HL-60 (cell line): ENCODE measurements at regions not wholly inside any gene's neighbourhood (a gene's known extent, or its start where the extent isn't known, plus 50 kb on each side); places are given as distances from the start of the nearest gene placed in this dataset.

Experiments
- DNase-seq, 2 experiments: peaks; one replicate each; pipeline ENCODE4 v3.0.0-alpha.2; 2010 to 2020; ENCODE audit warnings: low read depth in 1 of 2, low spot score in 1 of 2
- H3K27ac ChIP-seq: fragments of 250-450 bp; sonication (Bioruptor Pico); replicated peaks from 2 replicates; pipeline ENCODE4 v1.5.1; 2020; ENCODE audit warnings: mild to moderate bottlenecking, moderate library complexity
- H3K27me3 ChIP-seq: fragments of 250-450 bp; sonication (Bioruptor Pico); 2 replicates; pipeline ENCODE4 v1.5.1; 2021; ENCODE audit warnings: mild to moderate bottlenecking, moderate library complexity; ENCODE audit not compliant: insufficient read depth, poor library complexity, severe bottlenecking
- H3K4me3 ChIP-seq: replicated peaks from 2 replicates; pipeline ENCODE4 v1.5.1; 2011; ENCODE audit warnings: mild to moderate bottlenecking, control low read depth, low read length; ENCODE audit not compliant: insufficient read depth
- GABPA ChIP-seq: IDR thresholded peaks from 2 replicates; pipeline ENCODE4 v1.6.1; 2012; ENCODE audit warnings: low read depth
- POLR2AphosphoS5 ChIP-seq: IDR thresholded peaks from 2 replicates; pipeline ENCODE4 v1.6.1; 2012; ENCODE audit warnings: low read depth
- SPI1 ChIP-seq: IDR thresholded peaks from 2 replicates; pipeline ENCODE4 v1.6.1; 2012; ENCODE audit warnings: low read depth, mild to moderate bottlenecking, borderline replicate concordance
- TF ChIP-seq, protein P1 (sequence below): IDR thresholded peaks from one replicate; pipeline ENCODE4 v1.5.1; 2011; ENCODE audit warnings: low read length, control low read depth, inconsistent platforms; ENCODE audit not compliant: insufficient read depth
- TF ChIP-seq, protein P2 (sequence below): IDR thresholded peaks from 2 replicates; pipeline ENCODE4 v1.6.1; 2012; ENCODE audit warnings: low read depth; ENCODE audit not compliant: insufficient replicate concordance

DNA sequence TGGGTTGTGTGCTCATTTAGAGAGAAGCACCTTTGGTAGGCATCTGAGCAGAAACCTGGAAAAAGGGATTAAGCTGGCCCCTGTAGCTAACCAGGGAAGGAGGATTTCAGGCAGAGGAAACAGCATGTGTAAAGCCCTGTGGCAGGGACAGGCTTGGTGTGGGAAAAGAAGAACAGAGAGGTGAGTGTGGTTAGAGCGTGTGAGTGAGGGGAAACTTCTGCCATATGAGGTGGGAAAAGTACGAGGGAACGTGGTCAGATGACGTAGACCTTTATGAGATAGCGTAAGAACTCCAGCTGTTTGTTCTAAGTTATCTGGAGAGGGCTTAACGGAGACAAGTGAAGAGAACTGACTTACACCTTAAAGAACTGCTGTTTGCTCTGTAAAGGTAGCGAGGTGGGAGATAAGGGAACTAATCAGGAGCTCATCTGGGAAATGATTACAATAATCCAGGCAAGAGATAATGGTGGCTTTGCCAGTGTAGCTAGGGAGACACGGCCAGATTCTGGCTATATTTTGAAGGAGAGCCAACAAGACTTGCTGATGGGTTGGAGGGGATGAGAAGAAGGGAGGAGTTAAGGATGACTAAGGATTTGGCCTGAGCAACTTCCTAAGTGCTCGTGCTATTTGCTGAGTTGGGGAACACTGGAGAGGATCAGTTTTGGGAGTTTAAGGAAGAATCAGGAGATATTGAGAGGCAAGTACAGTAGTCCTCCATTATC lies 234.0 kb downstream of the ETNK1 start:
- no peak for DNase-seq
- H3K27me3 ChIP-seq: no peaks in the 10 kb centered on the region
- no peak for TF ChIP-seq POLR2AphosphoS5
- TF ChIP-seq GABPA: no peak
- TF ChIP-seq, protein P1, sequence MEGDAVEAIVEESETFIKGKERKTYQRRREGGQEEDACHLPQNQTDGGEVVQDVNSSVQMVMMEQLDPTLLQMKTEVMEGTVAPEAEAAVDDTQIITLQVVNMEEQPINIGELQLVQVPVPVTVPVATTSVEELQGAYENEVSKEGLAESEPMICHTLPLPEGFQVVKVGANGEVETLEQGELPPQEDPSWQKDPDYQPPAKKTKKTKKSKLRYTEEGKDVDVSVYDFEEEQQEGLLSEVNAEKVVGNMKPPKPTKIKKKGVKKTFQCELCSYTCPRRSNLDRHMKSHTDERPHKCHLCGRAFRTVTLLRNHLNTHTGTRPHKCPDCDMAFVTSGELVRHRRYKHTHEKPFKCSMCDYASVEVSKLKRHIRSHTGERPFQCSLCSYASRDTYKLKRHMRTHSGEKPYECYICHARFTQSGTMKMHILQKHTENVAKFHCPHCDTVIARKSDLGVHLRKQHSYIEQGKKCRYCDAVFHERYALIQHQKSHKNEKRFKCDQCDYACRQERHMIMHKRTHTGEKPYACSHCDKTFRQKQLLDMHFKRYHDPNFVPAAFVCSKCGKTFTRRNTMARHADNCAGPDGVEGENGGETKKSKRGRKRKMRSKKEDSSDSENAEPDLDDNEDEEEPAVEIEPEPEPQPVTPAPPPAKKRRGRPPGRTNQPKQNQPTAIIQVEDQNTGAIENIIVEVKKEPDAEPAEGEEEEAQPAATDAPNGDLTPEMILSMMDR: no peak
- TF ChIP-seq, protein P2, sequence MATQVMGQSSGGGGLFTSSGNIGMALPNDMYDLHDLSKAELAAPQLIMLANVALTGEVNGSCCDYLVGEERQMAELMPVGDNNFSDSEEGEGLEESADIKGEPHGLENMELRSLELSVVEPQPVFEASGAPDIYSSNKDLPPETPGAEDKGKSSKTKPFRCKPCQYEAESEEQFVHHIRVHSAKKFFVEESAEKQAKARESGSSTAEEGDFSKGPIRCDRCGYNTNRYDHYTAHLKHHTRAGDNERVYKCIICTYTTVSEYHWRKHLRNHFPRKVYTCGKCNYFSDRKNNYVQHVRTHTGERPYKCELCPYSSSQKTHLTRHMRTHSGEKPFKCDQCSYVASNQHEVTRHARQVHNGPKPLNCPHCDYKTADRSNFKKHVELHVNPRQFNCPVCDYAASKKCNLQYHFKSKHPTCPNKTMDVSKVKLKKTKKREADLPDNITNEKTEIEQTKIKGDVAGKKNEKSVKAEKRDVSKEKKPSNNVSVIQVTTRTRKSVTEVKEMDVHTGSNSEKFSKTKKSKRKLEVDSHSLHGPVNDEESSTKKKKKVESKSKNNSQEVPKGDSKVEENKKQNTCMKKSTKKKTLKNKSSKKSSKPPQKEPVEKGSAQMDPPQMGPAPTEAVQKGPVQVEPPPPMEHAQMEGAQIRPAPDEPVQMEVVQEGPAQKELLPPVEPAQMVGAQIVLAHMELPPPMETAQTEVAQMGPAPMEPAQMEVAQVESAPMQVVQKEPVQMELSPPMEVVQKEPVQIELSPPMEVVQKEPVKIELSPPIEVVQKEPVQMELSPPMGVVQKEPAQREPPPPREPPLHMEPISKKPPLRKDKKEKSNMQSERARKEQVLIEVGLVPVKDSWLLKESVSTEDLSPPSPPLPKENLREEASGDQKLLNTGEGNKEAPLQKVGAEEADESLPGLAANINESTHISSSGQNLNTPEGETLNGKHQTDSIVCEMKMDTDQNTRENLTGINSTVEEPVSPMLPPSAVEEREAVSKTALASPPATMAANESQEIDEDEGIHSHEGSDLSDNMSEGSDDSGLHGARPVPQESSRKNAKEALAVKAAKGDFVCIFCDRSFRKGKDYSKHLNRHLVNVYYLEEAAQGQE: no peak
- TF ChIP-seq SPI1: no peak
- no peak overlapping the region for H3K4me3 ChIP-seq
- H3K27ac ChIP-seq: no peak overlapping the region

DNA sequence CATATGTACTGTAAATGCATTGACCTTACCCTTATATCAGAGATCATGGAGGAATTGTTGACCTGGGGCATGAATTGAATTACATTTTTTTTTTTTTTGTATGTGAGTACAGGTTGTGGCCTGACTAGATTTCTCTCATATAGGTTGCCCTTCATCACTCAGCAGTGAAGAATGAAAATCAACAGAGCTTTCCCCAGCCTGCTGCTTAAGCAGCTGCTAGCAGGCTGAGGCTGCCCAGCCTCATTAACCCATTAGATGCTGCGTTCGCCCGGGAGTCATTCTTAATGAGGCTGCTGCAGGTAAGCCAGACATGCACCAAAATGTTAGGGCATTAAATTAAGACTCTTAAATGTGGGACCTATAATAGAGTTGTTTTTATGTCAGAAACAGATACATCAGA lies 236.0 kb downstream of the ETNK1 start:
- no peak for DNase-seq
- Histone ChIP-seq H3K27ac (no peak overlapping the region), H3K4me3 (no peak overlapping the region), H3K27me3 (no peaks in the 10 kb centered on the region)
- TF ChIP-seq GABPA (no peak), SPI1 (no peak), POLR2AphosphoS5 (no peak)
- TF ChIP-seq, protein P1: no peak
- TF ChIP-seq, protein P2: no peak

DNA sequence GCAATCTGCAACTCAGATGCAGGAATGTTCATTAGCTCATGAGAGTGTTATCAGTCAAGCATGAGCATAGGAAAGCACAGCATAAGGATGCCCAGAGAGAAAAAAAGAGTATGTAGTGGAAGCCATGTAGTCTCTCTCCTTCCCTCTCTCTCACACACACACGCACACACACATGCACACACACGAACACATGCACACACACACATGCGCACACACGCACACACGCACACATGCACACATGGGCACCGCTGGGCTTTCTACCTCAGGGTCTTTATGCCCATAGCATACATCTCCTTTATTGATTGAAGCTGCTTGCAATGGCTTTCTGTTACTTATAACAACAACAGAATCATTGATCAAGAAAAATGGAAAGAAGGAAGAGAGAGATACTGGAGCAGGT lies 240.9 kb downstream of the ETNK1 start:
- H3K4me3 ChIP-seq: no peak overlapping the region
- DNase-seq: no peak
- no peaks in the 10 kb centered on the region for H3K27me3 ChIP-seq
- TF ChIP-seq, protein P2: no peak
- TF ChIP-seq, protein P1: no peak
- TF ChIP-seq POLR2AphosphoS5: no peak
- no peak for TF ChIP-seq GABPA
- no peak for TF ChIP-seq SPI1
- no peak overlapping the region for H3K27ac ChIP-seq
